Upper lobe of left lung (tissue), 4 donors: ENCODE measurements at regions not wholly inside any gene's neighbourhood (a gene's known extent, or its start where the extent isn't known, plus 50 kb on each side); places are given as distances from the start of the nearest gene placed in this dataset.

Experiments used
- CTCF ChIP-seq, 6 experiments: fragments of 450-650 bp in 4 of 6; fragments of 200-600 bp in 2 of 6; sonication (generic) in 2 of 6; IDR thresholded peaks; one replicate each; pipeline ENCODE4 v1.5.1; 2016 to 2019; ENCODE audit warnings: antibody characterized with exemption in 6 of 6
- EP300 ChIP-seq, 4 donors: sonication (generic); formaldehyde crosslinking; IDR thresholded peaks; one replicate each; pipeline ENCODE4 v1.5.1; 2017; ENCODE audit warnings: antibody characterized with exemption in 4 of 4, control low read depth in 2 of 4
- POLR2A ChIP-seq, 4 donors: fragments of 450-650 bp; IDR thresholded peaks; one replicate each; pipeline ENCODE4 v1.5.1; 2016 to 2017; ENCODE audit warnings: antibody characterized with exemption in 4 of 4, mild to moderate bottlenecking in 2 of 4

GRCh38 chr4:188984518-188984917 lies 845.3 kb downstream of the TRIML1 start:
- TF ChIP-seq CTCF (IDR thresholded peaks at IDR 0.05): no peak
- TF ChIP-seq POLR2A (IDR thresholded peaks at IDR 0.05): no peak
- no peak for TF ChIP-seq EP300 (IDR thresholded peaks at IDR 0.05)
